ENCODE measurements at regions not wholly inside any gene's neighbourhood (a gene's known extent, or its start where the extent isn't known, plus 50 kb on each side); places are given as distances from the start of the nearest gene placed in this dataset.

- TF ChIP-seq EZH2 (IDR thresholded peaks at IDR 0.05; ENCODE audit: low read length, missing control alignments) (no peak), CTCF (conservative IDR thresholded peaks at IDR 0.05 in 1 of 2, IDR thresholded peaks at IDR 0.05 in 1 of 2; ENCODE audit: low read depth in 1 of 2, low read length in 2 of 2) (no peak)
Measured at GRCh38 chr11:134665188-134665535, 253.1 kb upstream of the B3GAT1 start.
